DMS153 (cell line): ENCODE measurements at regions not wholly inside any gene's neighbourhood (a gene's known extent, or its start where the extent isn't known, plus 50 kb on each side); places are given as distances from the start of the nearest gene placed in this dataset.
"Not testable (repeated sequence)": the region's sequence is repeated elsewhere in the genome, so short reads cannot be mapped to it uniquely, and the experiment has no call there.

Experiments
- DNase-seq: peaks from one replicate; lab custom pipeline; 2025; lab: John Stamatoyannopoulos, UW

GRCh38 chr2:131671841-131672470 lies 144.3 kb downstream of the CCDC74A start:
- DNase-seq = not testable (repeated sequence)

GRCh38 chr2:131672471-131673399 lies 145.0 kb downstream of the CCDC74A start:
- peak; percentile 66 for DNase-seq

DNA sequence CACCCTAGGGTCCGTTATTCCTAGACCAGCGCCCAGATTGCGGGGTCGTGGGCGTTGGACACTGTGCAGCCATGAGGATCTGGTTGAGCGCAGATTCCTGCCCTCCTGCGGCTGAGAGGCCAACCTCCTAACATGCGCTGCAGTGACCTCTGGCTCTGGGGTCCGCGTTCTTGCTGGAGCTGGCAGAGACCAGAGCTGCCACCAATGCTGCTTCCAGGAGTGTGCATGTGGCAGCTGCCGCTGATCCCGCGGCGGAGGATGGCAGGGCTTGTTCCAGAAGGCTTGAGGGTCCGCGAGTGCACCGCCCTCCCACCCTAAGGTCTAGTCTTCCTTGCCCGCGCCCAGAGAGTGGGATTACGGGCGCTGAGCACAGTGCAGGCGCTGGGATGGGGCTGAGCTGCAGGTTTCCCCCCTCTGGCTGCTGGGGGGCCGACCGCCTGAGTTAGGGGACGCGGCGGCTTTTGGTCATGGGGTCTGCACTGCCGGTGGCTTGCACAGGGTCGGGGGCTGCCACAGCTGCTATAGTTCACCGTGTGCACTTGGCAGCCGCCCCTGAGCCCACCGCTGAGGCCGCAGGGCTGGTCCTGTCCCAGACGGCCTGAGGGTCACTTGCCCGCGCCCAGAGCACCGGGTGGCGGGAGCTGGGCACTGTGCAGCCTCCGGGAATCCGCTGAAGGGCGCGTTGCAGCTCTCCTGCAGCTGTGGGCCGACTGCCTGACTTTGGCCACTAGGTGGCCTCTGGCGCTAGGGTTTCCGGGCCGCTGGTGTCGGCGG lies 145.9 kb downstream of the CCDC74A start:
- DNase-seq = peak; percentile 37

DNA sequence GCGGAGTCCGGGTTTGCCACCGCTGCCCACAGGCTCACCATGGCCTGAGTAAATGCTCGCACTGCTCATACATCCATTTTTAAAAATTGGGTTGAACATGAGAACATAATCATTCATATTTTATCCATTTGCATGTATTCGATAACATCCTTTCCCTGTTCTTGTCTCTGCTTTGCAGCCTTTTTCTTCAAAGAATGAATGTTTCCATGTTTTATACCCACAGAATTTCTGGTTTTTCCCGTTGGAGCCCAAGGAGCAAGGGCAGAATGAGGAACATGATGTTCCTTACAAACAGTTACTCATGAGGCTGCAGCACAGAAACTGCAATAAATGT lies 146.5 kb downstream of the CCDC74A start:
- no peak for DNase-seq

GRCh38 chr2:131681611-131682121 lies 154.0 kb downstream of the CCDC74A start:
- DNase-seq = not testable (repeated sequence)

- peak; percentile 68 for DNase-seq
Observed at GRCh38 chr2:131682122-131682944, 154.6 kb downstream of the CCDC74A start.

DNA sequence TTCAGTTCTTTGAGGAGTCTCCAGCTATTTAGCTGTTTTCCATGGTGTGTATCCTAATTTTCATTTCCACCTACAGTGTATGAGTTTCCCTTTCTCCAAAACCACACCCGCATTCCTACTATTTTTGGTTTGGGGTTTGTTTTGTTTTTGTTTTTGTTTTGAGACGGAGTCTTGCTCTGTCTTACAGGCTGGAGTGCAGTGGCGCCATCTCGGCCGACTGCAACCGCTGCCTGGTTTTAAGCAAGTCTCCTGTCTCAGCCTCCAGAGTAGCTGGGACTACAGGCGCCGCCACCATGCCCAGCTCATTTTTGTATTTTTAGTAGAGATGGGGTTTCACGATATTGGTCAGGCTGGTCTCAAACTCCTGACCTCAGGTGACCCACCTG lies 155.2 kb downstream of the CCDC74A start:
- DNase-seq = not testable (repeated sequence)

DNA sequence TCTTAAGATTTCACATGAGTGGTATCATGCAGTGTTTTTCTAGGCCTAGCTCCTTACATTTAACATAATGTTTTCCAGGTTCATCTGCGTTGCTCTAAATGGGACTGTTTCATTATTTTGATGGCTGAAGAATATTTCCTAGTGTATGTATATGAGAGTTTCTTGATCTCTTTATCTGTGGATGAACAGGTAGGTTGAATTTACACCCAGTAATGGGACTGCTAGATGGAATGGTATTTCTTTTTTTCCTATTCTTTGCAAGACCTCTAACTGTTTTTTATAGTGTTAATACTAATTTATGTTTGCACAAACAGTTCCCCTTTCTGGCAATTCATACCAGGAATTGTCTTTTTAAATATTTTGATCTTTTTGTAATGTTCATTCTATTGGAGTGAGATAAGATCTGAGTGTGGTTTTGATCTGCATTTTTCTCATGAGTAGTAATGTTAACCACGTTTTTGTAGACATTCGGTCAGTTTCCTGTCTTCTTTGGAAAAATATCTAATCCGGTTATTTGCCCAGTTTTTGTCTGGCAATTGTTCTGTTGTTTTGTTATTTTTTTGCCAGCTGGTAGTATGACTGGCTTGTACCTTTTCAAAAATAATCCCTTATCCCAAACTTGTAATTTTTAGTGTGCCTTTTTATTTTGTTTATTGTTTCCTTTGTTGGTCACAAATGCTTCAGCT lies 157.1 kb downstream of the CCDC74A start:
- DNase-seq = not testable (repeated sequence)

- peak; percentile 8 for DNase-seq
Observed at GRCh38 chr2:131686164-131686893, 158.6 kb downstream of the CCDC74A start.

GRCh38 chr2:131686894-131687238 lies 159.2 kb downstream of the CCDC74A start:
- not testable (repeated sequence) for DNase-seq

GRCh38 chr2:131689066-131689465 lies 161.4 kb downstream of the CCDC74A start:
- DNase-seq = not testable (repeated sequence)

GRCh38 chr2:131711268-131711667 lies 183.6 kb downstream of the CCDC74A start:
- DNase-seq = not testable (repeated sequence)

DNA sequence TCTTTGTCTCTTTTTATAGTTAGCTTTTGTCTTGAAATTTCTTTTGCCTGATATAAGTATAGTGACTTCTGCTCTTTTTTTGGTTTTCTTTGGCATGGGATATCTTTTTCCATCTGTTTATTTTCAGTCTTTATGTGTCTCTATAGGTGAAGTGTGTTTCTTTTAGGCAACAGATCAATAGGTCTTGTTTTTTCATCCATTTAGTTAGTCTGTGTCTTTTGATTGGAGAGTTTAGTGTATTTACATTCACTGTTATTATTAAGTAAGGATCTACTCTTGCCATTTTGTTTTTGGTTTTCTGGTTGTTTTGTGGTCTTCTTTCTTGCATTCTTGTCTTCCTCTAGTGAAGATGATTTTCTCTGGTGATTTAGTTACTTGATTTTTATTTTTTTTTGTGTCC lies 190.2 kb downstream of the CCDC74A start:
- not testable (repeated sequence) for DNase-seq

- not testable (repeated sequence) for DNase-seq
Observed at GRCh38 chr2:131721163-131721562, 193.5 kb downstream of the CCDC74A start.

GRCh38 chr2:131722256-131722655 lies 194.6 kb downstream of the CCDC74A start:
- DNase-seq = not testable (repeated sequence)

GRCh38 chr2:131724019-131724418 lies 196.3 kb downstream of the CCDC74A start:
- DNase-seq = no peak

DNA sequence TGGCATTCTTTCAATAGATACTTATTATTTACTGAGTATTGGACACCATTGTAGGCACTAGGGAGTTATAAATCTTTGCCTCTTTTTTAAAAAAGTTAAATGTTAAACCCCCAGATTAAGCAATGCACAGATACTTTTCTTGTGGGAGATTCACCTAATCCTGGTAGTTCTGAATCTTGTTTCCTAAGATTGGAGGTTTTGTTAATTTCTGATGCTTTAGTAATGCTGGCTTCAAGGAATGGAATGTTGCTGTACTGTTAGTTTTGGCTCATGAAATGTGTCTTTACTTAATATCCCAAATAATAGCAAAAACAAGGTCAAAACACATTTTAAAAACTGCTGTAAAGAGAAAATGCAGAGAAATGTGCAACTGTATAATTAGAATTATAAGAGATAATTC lies 200.8 kb downstream of the CCDC74A start:
- not testable (repeated sequence) for DNase-seq

DNA sequence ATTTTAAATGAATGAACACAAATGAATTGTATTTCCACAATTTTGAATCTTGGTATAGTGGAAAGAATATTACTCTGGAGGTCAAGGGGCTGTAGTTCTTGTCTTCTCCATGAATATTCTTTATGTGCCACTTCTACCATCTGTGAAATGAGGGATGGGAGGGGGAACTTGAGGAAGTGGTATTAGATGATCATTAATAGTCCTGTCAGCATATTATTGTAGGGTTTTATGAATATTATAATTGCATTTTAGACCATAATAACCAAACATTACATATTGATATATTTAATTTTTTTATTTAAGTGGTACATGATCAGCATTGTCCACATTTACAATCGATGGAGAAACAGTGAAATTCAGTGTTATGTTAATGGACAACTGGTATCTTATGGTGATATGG lies 205.8 kb downstream of the CCDC74A start:
- not testable (repeated sequence) for DNase-seq

- not testable (repeated sequence) for DNase-seq
Observed at GRCh38 chr2:131736406-131736805, 208.7 kb downstream of the CCDC74A start.

- DNase-seq = not testable (repeated sequence)
Observed at GRCh38 chr2:131738533-131738932, 210.8 kb downstream of the CCDC74A start.
